Body of pancreas (tissue), 4 donors: ENCODE measurements at regions not wholly inside any gene's neighbourhood (a gene's known extent, or its start where the extent isn't known, plus 50 kb on each side); places are given as distances from the start of the nearest gene placed in this dataset.

ENCODE experiments used
- CTCF ChIP-seq, 7 experiments: fragments of 450-650 bp in 4 of 7; fragments of 200-600 bp in 3 of 7; sonication (generic) in 3 of 7; IDR thresholded peaks; one replicate each; pipeline ENCODE4 v1.5.1; 2016 to 2019; ENCODE audit warnings: antibody characterized with exemption in 7 of 7
- POLR2A ChIP-seq, 3 donors: fragments of 450-650 bp; IDR thresholded peaks; one replicate each; pipeline ENCODE4 v1.6.1; 2016; ENCODE audit warnings: antibody characterized with exemption in 3 of 3, mild to moderate bottlenecking in 2 of 3

- no peak for TF ChIP-seq POLR2A (IDR thresholded peaks at IDR 0.05)
- TF ChIP-seq CTCF (IDR thresholded peaks at IDR 0.05), result no peak
Observed at GRCh38 chr5:42157215-42157614, 232.1 kb downstream of the FBXO4 start.
